Natural killer cell (primary cell): ENCODE measurements at regions not wholly inside any gene's neighbourhood (a gene's known extent, or its start where the extent isn't known, plus 50 kb on each side); places are given as distances from the start of the nearest gene placed in this dataset.

Experiments used
- ATAC-seq, 3 donors: fragments of 150-1000 bp in 2 of 3; fragments of 200-7000 bp in 1 of 3; cut with Tn5 transposase; 1 replicate in 1 of 3; 2 replicates in 2 of 3; pipeline ENCODE4 v1.10.0; 2021; ENCODE audit warnings: mild to moderate bottlenecking in 2 of 3, moderate library complexity in 2 of 3
- DNase-seq, 2 donors: peaks; one replicate each; pipeline versions ENCODE4 v3.0.0 to v3.0.0-alpha.2; 2013 to 2021; ENCODE audit warnings: mixed read lengths in 1 of 2
- H3K27ac ChIP-seq: one replicate; pipeline ENCODE4 v1.5.1; 2013; ENCODE audit warnings: mild to moderate bottlenecking, low read length
- H3K27me3 ChIP-seq: one replicate; pipeline ENCODE4 v1.6.1; 2013; ENCODE audit warnings: low read length; ENCODE audit not compliant: control insufficient read depth, insufficient read depth
- H3K36me3 ChIP-seq: one replicate; pipeline ENCODE4 v1.6.1; 2013; ENCODE audit warnings: low read length; ENCODE audit not compliant: control insufficient read depth, insufficient read depth
- H3K4me1 ChIP-seq: one replicate; pipeline ENCODE4 v1.6.1; 2013; ENCODE audit warnings: low read length; ENCODE audit not compliant: control insufficient read depth, insufficient read depth
- H3K4me3 ChIP-seq: one replicate; pipeline ENCODE4 v1.5.1; 2013; ENCODE audit warnings: low read length
- H3K9me3 ChIP-seq: one replicate; pipeline ENCODE4 v1.6.1; 2013; ENCODE audit warnings: low read length; ENCODE audit not compliant: control insufficient read depth, insufficient read depth
- H3K27ac Mint-ChIP-seq, 2 donors: one replicate each; pipeline ENCODE4 v1.8.0; 2022; ENCODE audit warnings: mild to moderate bottlenecking in 2 of 2, mixed read lengths in 2 of 2, moderate library complexity in 1 of 2
- H3K27me3 Mint-ChIP-seq, 2 donors: one replicate each; pipeline ENCODE4 v1.8.0; 2022; ENCODE audit warnings: low read depth in 2 of 2, mixed read lengths in 2 of 2
- H3K36me3 Mint-ChIP-seq: one replicate; pipeline ENCODE4 v1.8.0; 2022; ENCODE audit warnings: mixed read lengths
- H3K4me1 Mint-ChIP-seq, 2 donors: one replicate each; pipeline ENCODE4 v1.8.0; 2022; ENCODE audit warnings: mixed read lengths in 2 of 2
- H3K4me3 Mint-ChIP-seq: one replicate; pipeline ENCODE4 v1.8.0; 2022; ENCODE audit warnings: mild to moderate bottlenecking, moderate library complexity, mixed read lengths
- H3K9me3 Mint-ChIP-seq, 2 donors: one replicate each; pipeline ENCODE4 v1.8.0; 2022; ENCODE audit warnings: mixed read lengths in 2 of 2
- WGBS: methylation state at CpG from one replicate; pipeline ENCODE4 v1.1.7; 2013; ENCODE audit warnings: missing lambda C conversion rate; ENCODE audit not compliant: insufficient coverage; 5-methylcytosine and 5-hydroxymethylcytosine counted together
- intact Hi-C: fragments of 100-400 bp; cut with micrococcal nuclease; formaldehyde crosslinking; loops from one replicate; pipeline ENCODE4 v1.14.2; 2022
- TF ChIP-seq, protein P1 (sequence below): fragments of 200-600 bp; IDR thresholded peaks from one replicate; pipeline ENCODE4 v1.8.0; 2022; ENCODE audit warnings: antibody characterized with exemption

DNA sequence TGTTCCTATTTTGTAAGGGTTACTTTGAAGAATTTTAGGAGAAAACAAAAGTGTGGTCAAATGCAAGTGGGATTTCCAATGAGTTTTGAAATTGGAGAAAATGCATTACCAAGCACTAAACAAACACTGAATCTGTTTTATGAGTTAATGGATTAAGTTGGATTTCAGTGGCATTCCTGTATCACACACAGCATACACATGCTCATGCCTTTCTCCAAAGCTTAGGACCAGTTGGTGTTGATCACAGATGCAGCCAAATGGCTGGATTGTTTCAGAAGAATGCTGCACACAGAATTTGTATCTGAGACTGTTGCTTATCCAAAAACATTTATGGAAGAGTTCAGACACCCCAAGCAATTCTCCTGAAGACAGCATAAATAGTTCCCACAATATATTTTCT, 611.1 kb downstream of the ACTL7B start:
- Histone ChIP-seq H3K4me3 (no peak overlapping the region), H3K36me3 (no peaks in the 10 kb centered on the region), H3K27me3 (no peaks in the 10 kb centered on the region), H3K9me3 (no peaks in the 10 kb centered on the region), H3K4me1 (no peaks in the 10 kb centered on the region), H3K27ac (no peak overlapping the region)
- ATAC-seq: no peak
- no peaks in the 10 kb centered on the region for H3K27me3 Mint-ChIP-seq
- no peak overlapping the region for H3K4me3 Mint-ChIP-seq
- no peaks in the 10 kb centered on the region for H3K4me1 Mint-ChIP-seq
- intact Hi-C loops: loop anchor here (1.0 kb wide), 1 partner anchor 11 kb away; no protein-coding TSS in a partner anchor
- no peaks in the 10 kb centered on the region for H3K36me3 Mint-ChIP-seq
- no peak for DNase-seq
- no peak overlapping the region for H3K27ac Mint-ChIP-seq
- TF ChIP-seq, protein P1, sequence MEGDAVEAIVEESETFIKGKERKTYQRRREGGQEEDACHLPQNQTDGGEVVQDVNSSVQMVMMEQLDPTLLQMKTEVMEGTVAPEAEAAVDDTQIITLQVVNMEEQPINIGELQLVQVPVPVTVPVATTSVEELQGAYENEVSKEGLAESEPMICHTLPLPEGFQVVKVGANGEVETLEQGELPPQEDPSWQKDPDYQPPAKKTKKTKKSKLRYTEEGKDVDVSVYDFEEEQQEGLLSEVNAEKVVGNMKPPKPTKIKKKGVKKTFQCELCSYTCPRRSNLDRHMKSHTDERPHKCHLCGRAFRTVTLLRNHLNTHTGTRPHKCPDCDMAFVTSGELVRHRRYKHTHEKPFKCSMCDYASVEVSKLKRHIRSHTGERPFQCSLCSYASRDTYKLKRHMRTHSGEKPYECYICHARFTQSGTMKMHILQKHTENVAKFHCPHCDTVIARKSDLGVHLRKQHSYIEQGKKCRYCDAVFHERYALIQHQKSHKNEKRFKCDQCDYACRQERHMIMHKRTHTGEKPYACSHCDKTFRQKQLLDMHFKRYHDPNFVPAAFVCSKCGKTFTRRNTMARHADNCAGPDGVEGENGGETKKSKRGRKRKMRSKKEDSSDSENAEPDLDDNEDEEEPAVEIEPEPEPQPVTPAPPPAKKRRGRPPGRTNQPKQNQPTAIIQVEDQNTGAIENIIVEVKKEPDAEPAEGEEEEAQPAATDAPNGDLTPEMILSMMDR: no peak
- peaks cover 2 to 6% of the 10 kb centered on the region in 2 donors for H3K9me3 Mint-ChIP-seq

DNA sequence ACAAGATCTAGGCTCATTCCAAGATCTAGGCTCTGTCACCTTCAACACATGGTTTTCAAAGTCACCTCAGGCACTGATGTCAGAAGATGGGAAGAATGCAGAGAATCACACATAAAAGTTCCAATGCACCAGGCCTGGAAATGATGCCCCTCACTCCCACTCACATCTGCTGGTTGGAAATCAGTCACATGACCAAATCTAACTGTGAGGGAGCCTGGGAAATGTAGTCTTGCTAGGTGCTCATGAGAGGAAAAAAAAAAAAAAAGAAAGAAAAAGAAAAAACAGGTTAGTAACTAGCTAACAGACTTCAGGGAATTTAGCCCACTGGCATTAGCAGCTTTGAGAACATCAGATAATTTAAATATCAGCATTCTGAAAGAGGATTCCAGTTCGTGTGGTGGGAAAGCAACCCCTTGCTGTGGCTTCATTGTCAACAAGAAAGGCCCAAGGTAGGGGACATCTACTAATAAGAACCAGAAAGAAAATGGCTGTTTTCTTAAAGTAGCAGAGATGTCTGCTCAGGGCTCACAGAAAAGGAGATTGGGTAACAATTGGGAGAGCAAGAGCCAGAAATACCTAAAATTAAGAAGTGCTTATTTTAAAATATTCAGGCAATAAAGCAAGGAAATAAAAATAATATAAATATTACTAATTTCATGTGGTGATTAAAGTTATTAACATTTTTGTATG, 614.3 kb downstream of the ACTL7B start:
- Histone ChIP-seq H3K27me3 (no peaks in the 10 kb centered on the region), H3K27ac (no peak overlapping the region), H3K4me3 (no peak overlapping the region), H3K36me3 (no peaks in the 10 kb centered on the region), H3K4me1 (no peaks in the 10 kb centered on the region), H3K9me3 (no peaks in the 10 kb centered on the region)
- ATAC-seq (no peak), DNase-seq (no peak)
- WGBS: 70% methylated on average over 1 of the region's 1 CpG
- H3K4me3 Mint-ChIP-seq: no peak overlapping the region
- H3K4me1 Mint-ChIP-seq: no peaks in the 10 kb centered on the region
- no peak overlapping the region for H3K27ac Mint-ChIP-seq
- no peaks in the 10 kb centered on the region for H3K27me3 Mint-ChIP-seq
- TF ChIP-seq, protein P1: no peak
- no peaks in the 10 kb centered on the region for H3K36me3 Mint-ChIP-seq
- intact Hi-C loops: no loop called here
- peaks cover 2 to 6% of the 10 kb centered on the region in 2 donors for H3K9me3 Mint-ChIP-seq

DNA sequence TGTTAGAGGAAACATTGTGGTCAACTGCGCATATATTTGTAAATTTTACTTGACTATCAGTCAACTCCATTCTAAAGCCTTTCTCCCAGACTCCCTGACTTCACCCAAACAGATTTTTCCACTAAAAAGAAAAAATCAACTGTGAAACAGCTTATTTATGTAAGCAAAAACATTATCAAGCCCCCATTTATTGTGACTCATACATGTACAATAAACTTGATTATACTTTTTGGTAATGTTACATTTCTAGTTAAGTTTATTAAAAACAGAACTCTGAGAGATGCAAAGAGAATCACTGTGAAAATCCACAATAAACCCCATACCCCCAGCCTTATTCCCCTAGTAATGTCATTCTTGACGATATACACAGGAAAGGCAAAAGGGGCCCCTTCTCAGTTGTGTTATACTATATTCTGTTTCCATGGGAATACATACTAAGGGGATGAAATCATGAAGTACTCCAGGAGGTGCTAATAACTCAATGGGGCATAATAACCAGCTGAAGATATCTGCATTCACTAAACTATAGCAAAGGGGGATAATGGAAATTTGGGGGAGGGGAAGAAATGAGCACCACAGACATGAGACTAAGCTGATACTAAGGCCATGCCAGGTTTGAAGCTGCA, 616.0 kb downstream of the ACTL7B start:
- Histone ChIP-seq H3K27me3 (no peaks in the 10 kb centered on the region), H3K4me1 (no peaks in the 10 kb centered on the region), H3K9me3 (no peaks in the 10 kb centered on the region), H3K27ac (no peak overlapping the region), H3K36me3 (no peaks in the 10 kb centered on the region), H3K4me3 (no peak overlapping the region)
- H3K4me1 Mint-ChIP-seq: no peaks in the 10 kb centered on the region
- H3K27me3 Mint-ChIP-seq: no peaks in the 10 kb centered on the region
- H3K4me3 Mint-ChIP-seq: no peak overlapping the region
- H3K27ac Mint-ChIP-seq: no peak overlapping the region
- intact Hi-C loops: no loop called here
- 88% methylated on average over 1 of the region's 2 CpGs for WGBS
- peaks cover 2 to 10% of the 10 kb centered on the region in 2 donors for H3K9me3 Mint-ChIP-seq
- no peak for ATAC-seq
- DNase-seq: no peak
- H3K36me3 Mint-ChIP-seq: no peaks in the 10 kb centered on the region
- TF ChIP-seq, protein P1: no peak

DNA sequence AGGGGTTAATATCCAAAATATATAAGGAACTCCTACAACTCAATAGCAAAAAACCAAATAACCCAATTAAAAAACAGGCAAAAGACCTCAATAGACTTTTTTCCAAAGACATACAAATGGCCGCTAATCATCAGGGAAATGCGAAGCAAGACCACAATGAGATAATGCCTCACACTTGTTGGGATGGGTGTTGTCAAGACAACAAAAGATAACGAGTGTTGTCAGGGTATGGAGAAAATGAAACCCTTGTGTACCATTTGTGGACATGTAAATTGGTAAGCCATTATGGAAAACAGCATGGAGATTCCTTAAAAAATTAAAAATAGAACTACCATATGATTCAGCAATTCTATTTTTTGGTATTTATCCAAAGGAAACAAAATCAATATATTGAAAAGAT, 620.2 kb downstream of the ACTL7B start:
- TF ChIP-seq, protein P1: no peak
- DNase-seq (no peak), ATAC-seq (no peak)
- Histone ChIP-seq H3K4me1 (no peaks in the 10 kb centered on the region), H3K27ac (no peak overlapping the region), H3K9me3 (no peaks in the 10 kb centered on the region), H3K27me3 (no peaks in the 10 kb centered on the region), H3K36me3 (no peaks in the 10 kb centered on the region), H3K4me3 (no peak overlapping the region)
- H3K27me3 Mint-ChIP-seq: no peaks in the 10 kb centered on the region
- H3K4me1 Mint-ChIP-seq: no peaks in the 10 kb centered on the region
- no peak overlapping the region for H3K27ac Mint-ChIP-seq
- intact Hi-C loops: no loop called here
- H3K9me3 Mint-ChIP-seq: peaks cover 5% of the 10 kb centered on the region in 2 donors
- no peak overlapping the region for H3K4me3 Mint-ChIP-seq
- WGBS: 85% methylated on average over 3 of the region's 3 CpGs
- no peaks in the 10 kb centered on the region for H3K36me3 Mint-ChIP-seq
